Astrocyte of the spinal cord (primary cell): ENCODE measurements at regions not wholly inside any gene's neighbourhood (a gene's known extent, or its start where the extent isn't known, plus 50 kb on each side); places are given as distances from the start of the nearest gene placed in this dataset.

Source experiments
- DNase-seq: peaks from one replicate; pipeline ENCODE4 v3.0.0; 2011; ENCODE audit warnings: low read depth, low spot score
- H3K4me3 ChIP-seq: 2 replicates; pipeline ENCODE4 v1.5.1; 2011; ENCODE audit warnings: low read depth, mild to moderate bottlenecking, low read length, moderate library complexity
- CTCF ChIP-seq: IDR thresholded peaks from 2 replicates; pipeline ENCODE4 v1.5.1; 2012; ENCODE audit warnings: low read depth, mild to moderate bottlenecking, low read length, inconsistent platforms
- in situ Hi-C: cut with HindIII; loops from 2 replicates; pipeline ENCODE4 v1.10.0; 2017; ENCODE audit warnings: low sequenced_read_pairs

GRCh38 chr2:121125350-121125749, 159.7 kb downstream of the TFCP2L1 start:
- no peak for TF ChIP-seq CTCF
- DNase-seq: no peak
- no peak overlapping the region for H3K4me3 ChIP-seq
- in situ Hi-C loops: no loop called here

DNA sequence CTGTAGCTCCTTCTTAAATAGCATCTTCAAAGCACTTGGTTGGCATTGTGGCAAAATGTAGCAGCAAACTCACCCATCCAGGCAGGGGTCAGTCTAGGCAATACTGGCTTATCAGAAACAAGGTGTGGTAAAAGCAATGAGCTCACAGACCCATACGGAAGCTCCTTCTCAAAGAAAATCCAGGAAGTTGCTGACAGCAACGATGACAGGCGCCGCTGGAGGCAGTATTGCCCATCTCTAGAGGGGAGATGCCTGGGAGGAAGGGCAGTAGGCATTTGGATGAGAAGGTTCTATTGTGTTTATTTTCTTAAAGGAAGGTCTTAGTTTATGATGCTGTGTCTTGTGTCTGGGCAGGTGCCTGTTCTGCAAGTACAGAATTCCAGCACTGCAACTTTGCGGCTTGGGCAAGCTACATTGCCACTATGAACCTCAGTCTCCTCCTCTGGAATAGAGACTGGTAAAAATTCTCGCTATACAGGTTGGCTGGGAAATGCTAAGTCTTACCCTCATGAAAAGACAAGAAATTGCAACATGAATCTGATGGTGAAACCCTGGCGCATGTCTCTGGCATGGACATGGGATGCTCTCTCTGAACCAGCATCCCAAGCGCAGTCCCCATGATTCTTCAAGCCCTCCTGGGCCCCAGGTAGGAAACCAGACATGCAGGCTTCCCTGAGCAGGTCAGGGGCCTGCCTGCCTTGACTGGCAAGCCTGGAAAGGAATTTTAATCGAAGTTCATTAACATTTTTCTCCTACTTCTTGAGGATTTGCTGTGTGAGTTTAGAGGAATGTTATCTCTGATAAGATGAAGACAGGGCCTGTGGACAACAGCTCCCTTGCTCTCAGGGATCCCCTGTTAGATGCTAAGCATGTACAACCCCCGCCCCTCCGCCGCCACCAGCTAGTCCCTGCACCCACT, 156.0 kb downstream of the TFCP2L1 start:
- no peak overlapping the region for H3K4me3 ChIP-seq
- DNase-seq: peak; percentile 4
- TF ChIP-seq CTCF: peak; percentile 67
- in situ Hi-C loops: no loop called here

- in situ Hi-C loops: no loop called here
- no peak for TF ChIP-seq CTCF
- no peak for DNase-seq
- no peak overlapping the region for H3K4me3 ChIP-seq
Observed at GRCh38 chr2:121129692-121130091, 155.3 kb downstream of the TFCP2L1 start.

GRCh38 chr2:121130301-121130850, 154.6 kb downstream of the TFCP2L1 start:
- TF ChIP-seq CTCF: no peak
- no peak for DNase-seq
- no peak overlapping the region for H3K4me3 ChIP-seq
- in situ Hi-C loops: no loop called here

- no peak overlapping the region for H3K4me3 ChIP-seq
- in situ Hi-C loops: no loop called here
- no peak for DNase-seq
- no peak for TF ChIP-seq CTCF
Observed at GRCh38 chr2:121131375-121131774, 153.6 kb downstream of the TFCP2L1 start.

GRCh38 chr2:121132054-121132761, 152.8 kb downstream of the TFCP2L1 start:
- in situ Hi-C loops: no loop called here
- DNase-seq: no peak
- no peak for TF ChIP-seq CTCF
- no peak overlapping the region for H3K4me3 ChIP-seq
